GM19452 (cell line): ENCODE measurements at regions not wholly inside any gene's neighbourhood (a gene's known extent, or its start where the extent isn't known, plus 50 kb on each side); places are given as distances from the start of the nearest gene placed in this dataset.
"Not testable (repeated sequence)": the region's sequence is repeated elsewhere in the genome, so short reads cannot be mapped to it uniquely, and the experiment has no call there.

ENCODE experiments used
- ATAC-seq: cut with Tn5 transposase; IDR thresholded peaks from one replicate; pipeline ENCODE4 v1.9.1; 2021; ENCODE audit not compliant: unreplicated experiment

GRCh38 chr4:17020451-17020850, 122.0 kb upstream of the LDB2 start:
- no peak for ATAC-seq

- ATAC-seq, result not testable (repeated sequence)
Observed at GRCh38 chr4:17018621-17019020, 120.2 kb upstream of the LDB2 start.

DNA sequence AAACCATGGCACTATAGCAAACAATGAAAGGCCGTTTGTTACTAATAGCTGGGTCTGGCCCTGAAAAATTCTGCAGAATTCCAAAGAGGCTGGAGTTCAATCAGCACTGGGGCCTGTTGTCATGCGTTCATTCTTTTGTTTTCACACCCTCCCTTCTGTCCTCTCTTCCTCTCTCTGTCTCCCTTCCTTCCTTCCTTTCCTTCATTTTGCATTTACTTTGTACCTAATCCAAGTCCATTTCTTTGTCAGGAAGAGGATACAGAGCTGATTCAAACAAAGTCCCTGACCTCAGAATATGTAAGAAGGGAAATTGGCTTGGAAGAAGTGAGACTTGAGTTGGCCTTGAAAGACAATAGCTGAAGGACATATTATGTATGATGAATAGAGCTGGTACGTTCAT, 119.6 kb upstream of the LDB2 start:
- no peak for ATAC-seq

- ATAC-seq, result no peak
Observed at GRCh38 chr4:17013382-17014006, 115.0 kb upstream of the LDB2 start.

DNA sequence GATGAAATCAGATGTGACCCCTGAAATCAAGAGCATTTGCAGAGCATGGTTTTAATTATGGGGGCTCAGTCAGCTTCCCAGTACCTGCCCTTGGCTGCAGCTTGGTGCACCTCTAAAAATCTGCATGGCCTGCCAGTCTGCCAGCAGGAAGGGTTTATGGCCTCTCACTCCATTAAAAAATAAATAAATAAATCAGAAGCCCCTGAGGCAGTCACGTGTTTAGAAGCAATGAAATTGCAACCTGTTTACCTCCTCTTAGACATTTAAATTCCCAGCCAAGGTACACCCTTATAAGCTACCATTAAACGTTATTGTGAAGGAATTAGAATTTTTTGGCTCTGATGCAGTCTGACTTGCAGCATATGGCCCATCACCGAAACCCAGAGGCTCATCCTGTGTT, 114.0 kb upstream of the LDB2 start:
- no peak for ATAC-seq

DNA sequence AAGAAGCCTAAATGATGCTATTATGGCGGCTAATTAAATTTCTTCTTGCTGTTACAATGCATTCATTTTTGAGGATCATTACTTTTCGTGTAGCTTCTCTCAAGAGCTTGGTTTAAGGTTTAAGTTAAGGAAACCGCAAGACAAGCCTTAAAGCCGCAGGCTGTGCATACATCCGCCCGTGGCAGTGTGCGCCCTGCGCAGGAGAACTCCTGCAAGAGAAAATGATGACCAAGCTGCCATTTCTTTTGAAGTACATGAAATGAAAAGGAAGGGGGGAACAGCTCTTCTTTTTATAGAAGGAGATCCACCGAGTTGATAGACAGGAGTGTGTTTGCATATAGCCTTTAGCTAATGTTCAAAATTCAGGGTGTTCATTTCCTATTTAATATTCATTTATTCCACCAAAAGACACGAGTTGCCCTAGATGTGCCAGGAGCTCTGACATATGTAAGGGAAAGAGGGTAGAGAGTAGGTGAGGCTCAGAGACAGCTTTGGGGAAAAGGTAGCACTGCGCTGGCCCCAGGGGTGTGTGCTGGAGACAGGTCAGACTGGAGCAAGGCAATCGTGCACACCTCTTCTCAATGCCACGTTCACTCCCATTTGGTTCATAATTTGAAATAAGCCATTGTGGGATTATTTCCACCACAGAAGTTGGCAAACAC, 112.1 kb upstream of the LDB2 start:
- ATAC-seq, result no peak

- ATAC-seq, result no peak
Observed at GRCh38 chr4:17009871-17010367, 111.5 kb upstream of the LDB2 start.

DNA sequence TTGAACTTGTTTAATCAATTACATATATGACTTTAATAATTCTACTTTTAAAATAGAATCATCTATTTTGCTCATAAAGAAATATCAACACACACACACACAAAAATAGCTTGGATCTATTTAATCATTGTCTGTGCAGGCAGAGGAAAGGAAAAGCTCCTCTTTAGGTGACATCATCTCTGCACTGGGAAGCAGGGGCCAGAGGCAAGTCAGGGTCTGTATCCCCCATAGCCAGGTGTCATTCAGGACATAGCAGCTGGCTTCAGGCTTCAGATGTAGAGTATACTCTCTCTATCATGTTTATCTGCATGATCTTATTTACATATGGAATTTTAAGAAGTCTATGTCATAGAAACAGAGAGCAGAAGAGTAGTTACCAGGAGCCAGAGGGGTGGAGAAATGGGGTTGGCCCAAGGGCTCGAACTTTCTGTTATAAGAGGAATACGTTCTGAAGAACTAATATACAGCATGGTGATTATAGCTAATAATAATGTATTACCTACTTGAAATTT, 110.4 kb upstream of the LDB2 start:
- ATAC-seq, result no peak

DNA sequence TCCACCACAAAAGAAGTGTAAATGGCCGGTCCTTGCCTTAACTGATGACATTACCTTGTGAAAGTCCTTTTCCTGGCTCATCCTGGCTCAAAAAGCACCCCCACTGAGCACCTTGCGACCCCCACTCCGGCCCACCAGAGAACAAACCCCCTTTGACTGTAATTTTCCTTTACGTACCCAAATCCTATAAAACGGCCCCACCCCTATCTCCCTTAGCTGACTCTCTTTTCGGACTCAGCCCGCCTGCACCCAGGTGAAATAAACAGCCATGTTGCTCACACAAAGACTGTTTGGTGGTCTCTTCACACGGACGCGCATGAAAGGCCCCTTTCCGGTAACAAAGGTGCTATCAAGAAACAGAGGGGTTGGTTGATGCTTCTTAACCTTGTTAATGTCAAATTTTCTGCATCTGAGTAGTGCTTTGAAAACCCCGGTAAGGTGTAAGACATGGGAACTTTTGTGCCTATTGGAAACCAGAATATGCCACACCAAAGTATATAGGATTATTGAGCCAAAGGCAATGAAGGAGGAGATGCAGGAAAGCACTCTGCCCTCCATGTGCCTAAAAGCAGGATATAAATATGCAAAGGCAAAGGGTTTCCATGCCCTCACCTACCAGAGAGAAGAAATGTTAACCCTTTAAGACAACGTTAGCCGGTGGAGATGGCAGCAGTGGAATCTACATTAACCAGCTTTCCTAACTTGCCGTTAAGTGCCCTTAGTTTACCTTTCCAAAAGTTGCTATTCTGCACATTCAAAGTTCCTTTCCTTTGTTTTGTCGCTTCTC, 105.4 kb upstream of the LDB2 start:
- ATAC-seq, result not testable (repeated sequence)

DNA sequence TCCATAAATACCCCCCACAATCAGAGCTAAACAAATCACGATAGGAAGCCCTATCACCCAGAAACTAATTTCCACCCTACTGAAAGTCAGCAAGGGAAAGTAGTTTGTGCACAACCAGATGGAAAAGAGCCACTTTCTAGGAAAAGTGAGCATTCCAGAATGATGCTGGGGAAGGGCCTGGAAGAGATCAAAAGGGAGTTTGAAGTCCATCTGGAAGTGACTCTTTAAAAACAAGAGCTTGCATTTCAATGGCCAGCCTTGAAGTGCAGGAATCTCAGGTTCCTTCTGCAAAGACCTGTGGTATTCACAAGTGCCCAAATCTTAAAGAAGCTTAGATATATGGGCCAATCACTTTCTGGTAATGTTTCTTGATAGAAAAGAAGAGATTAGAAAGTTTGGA, 97.0 kb upstream of the LDB2 start:
- no peak for ATAC-seq

GRCh38 chr4:16993956-16994840, 95.8 kb upstream of the LDB2 start:
- no peak for ATAC-seq

GRCh38 chr4:16992566-16993225, 94.3 kb upstream of the LDB2 start:
- no peak for ATAC-seq

GRCh38 chr4:16991450-16991849, 93.0 kb upstream of the LDB2 start:
- ATAC-seq, result no peak

- no peak for ATAC-seq
Observed at GRCh38 chr4:16989371-16989770, 90.9 kb upstream of the LDB2 start.

DNA sequence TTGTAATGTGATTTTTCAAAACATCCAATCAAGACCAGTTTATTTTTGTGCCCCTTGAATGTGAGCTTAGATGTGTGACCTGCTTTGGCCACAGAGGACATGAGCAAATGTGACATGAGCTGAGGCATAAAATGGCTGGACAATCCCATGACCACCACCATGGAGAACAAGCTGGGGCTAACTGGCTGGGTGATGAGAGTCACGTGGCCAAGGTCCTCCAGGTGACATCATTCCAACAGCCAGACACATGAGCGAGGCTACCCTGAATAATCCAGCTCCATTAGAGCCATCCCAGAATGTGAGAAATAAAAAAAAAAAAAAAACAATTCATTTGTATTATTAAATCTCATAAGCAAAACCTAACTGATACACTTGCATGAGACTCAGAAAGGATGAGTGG, 90.4 kb upstream of the LDB2 start:
- no peak for ATAC-seq

- ATAC-seq, result no peak
Observed at GRCh38 chr4:16977081-16977480, 78.6 kb upstream of the LDB2 start.

- no peak for ATAC-seq
Observed at GRCh38 chr4:16969696-16970135, 71.3 kb upstream of the LDB2 start.

DNA sequence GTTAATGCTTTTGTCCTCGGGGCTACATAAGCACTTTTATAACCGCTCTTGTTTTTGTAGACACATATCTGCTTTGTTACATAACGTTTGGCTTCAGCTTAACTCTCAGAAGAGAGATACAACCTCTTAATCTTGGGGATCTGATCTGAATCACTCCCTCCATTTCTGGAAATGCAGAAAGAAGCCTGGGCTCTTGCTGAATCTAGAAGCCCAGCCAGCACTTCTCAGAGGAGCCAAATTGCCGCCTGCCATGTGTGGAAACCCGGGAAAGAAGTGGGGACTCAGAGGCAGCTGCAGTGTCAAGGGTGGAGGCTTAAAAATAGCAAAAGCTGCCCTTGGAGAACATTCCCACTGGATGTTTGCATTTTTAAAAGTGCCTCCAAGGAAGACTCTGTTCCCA, 69.3 kb upstream of the LDB2 start:
- ATAC-seq, result no peak

GRCh38 chr4:16959305-16959704, 60.9 kb upstream of the LDB2 start:
- ATAC-seq, result no peak

- no peak for ATAC-seq
Observed at GRCh38 chr4:16952896-16953630, 54.6 kb upstream of the LDB2 start.
